ENCODE measurements at regions not wholly inside any gene's neighbourhood (a gene's known extent, or its start where the extent isn't known, plus 50 kb on each side); places are given as distances from the start of the nearest gene placed in this dataset.

GRCh38 chr9:16236882-16237281 is 633.6 kb downstream of the BNC2 start:
- Mint-ChIP-seq H3K4me1 (peaks cover 1% of the 10 kb centered on the region; the same call in 1 of the 2 replicates), H3K27me3 (ENCODE audit: low read depth) (no peaks in the 10 kb centered on the region), H3K27ac (no peak overlapping the region), H3K4me3 (no peak overlapping the region), H3K36me3 (no peaks in the 10 kb centered on the region), H3K9me3 (no peaks in the 10 kb centered on the region)
- DNase-seq (ENCODE audit: low spot score) (no peak), ATAC-seq (no peak)
- TF ChIP-seq ERG (CRISPR knock-in tag; IDR thresholded peaks at IDR 0.05) (no peak), SMAD3 (CRISPR knock-in tag; IDR thresholded peaks at IDR 0.05; ENCODE audit: borderline replicate concordance) (no peak), JAZF1 (CRISPR knock-in tag; IDR thresholded peaks at IDR 0.05) (no peak), ZMAT4 (CRISPR knock-in tag; IDR thresholded peaks at IDR 0.05) (no peak), ZNF416 (CRISPR knock-in tag; IDR thresholded peaks at IDR 0.05) (no peak), PRDM15 (CRISPR knock-in tag; IDR thresholded peaks at IDR 0.05) (no peak), GTF2I (CRISPR knock-in tag; conservative IDR thresholded peaks at IDR 0.05) (no peak), ZBTB21 (CRISPR knock-in tag; IDR thresholded peaks at IDR 0.05; ENCODE audit: borderline replicate concordance) (no peak), E2F5 (CRISPR knock-in tag; IDR thresholded peaks at IDR 0.05) (no peak), TEAD1 (CRISPR knock-in tag; IDR thresholded peaks at IDR 0.05) (no peak), HMGXB4 (CRISPR knock-in tag; IDR thresholded peaks at IDR 0.05) (no peak), SOX15 (CRISPR knock-in tag; IDR thresholded peaks at IDR 0.05) (no peak)
- ChIA-PET CTCF (no interaction called here), POLR2A (no interaction called here)

GRCh38 chr9:16238623-16239138 is 631.8 kb downstream of the BNC2 start:
- H3K4me3 Mint-ChIP-seq = no peak overlapping the region
- H3K27me3 Mint-ChIP-seq (ENCODE audit: low read depth) = no peaks in the 10 kb centered on the region
- H3K9me3 Mint-ChIP-seq = no peaks in the 10 kb centered on the region
- H3K36me3 Mint-ChIP-seq = no peaks in the 10 kb centered on the region
- TF ChIP-seq CREM (CRISPR knock-in tag; IDR thresholded peaks at IDR 0.05) = no peak
- peaks cover 16% of the 10 kb centered on the region for H3K4me1 Mint-ChIP-seq
- H3K27ac Mint-ChIP-seq = no peak overlapping the region
- no peak for ATAC-seq
- CTCF ChIA-PET = interaction anchor here (1.1 kb wide), 1 partner anchor 19 kb away, joined by 3 read pairs; no protein-coding TSS in a partner anchor
- POLR2A ChIA-PET = interaction anchor here (1.1 kb wide), 1 partner anchor 8 kb away, joined by 3 read pairs; no protein-coding TSS in a partner anchor
- no peak for DNase-seq (ENCODE audit: low spot score)

- POLR2A ChIA-PET = no interaction called here
- Mint-ChIP-seq H3K27me3 (ENCODE audit: low read depth) (no peaks in the 10 kb centered on the region), H3K4me1 (peaks cover 27% of the 10 kb centered on the region), H3K36me3 (no peaks in the 10 kb centered on the region), H3K27ac (no peak overlapping the region; the same call in 1 of the 2 replicates), H3K4me3 (no peak overlapping the region), H3K9me3 (no peaks in the 10 kb centered on the region)
- CTCF ChIA-PET = no interaction called here
- DNase-seq (ENCODE audit: low spot score) (no peak), ATAC-seq (no peak)
- TF ChIP-seq ZNF532 (CRISPR knock-in tag; IDR thresholded peaks at IDR 0.05; ENCODE audit: borderline replicate concordance) = no peak
- no peak for TF ChIP-seq TEAD1 (CRISPR knock-in tag; IDR thresholded peaks at IDR 0.05)
- no peak for TF ChIP-seq HMGA2 (CRISPR knock-in tag; IDR thresholded peaks at IDR 0.05)
- no peak for TF ChIP-seq TEAD4 (CRISPR knock-in tag; IDR thresholded peaks at IDR 0.05)
- TF ChIP-seq ZNF671 (CRISPR knock-in tag; IDR thresholded peaks at IDR 0.05) = no peak
- TF ChIP-seq ZNF425 (CRISPR knock-in tag; conservative IDR thresholded peaks at IDR 0.05) = no peak
These were observed 629.2 kb downstream of the BNC2 start for GRCh38 chr9:16241231-16241630.
